GM18508 (cell line): ENCODE measurements at regions not wholly inside any gene's neighbourhood (a gene's known extent, or its start where the extent isn't known, plus 50 kb on each side); places are given as distances from the start of the nearest gene placed in this dataset.

Source experiments
- ATAC-seq: cut with Tn5 transposase; IDR thresholded peaks from one replicate; pipeline ENCODE4 v1.9.1; 2021; ENCODE audit warnings: moderate number of reproducible peaks; ENCODE audit not compliant: insufficient read depth, unreplicated experiment

- ATAC-seq = no peak
Measured at GRCh38 chr6:142558786-142559185, 257.0 kb downstream of the ADGRG6 start.

GRCh38 chr6:142561511-142562265 lies 259.9 kb downstream of the ADGRG6 start:
- no peak for ATAC-seq

- ATAC-seq = no peak
Measured at GRCh38 chr6:142562865-142563264, 261.1 kb downstream of the ADGRG6 start.

- no peak for ATAC-seq
Measured at GRCh38 chr6:142566628-142567396, 265.0 kb downstream of the ADGRG6 start.

GRCh38 chr6:142567461-142567860 lies 265.7 kb downstream of the ADGRG6 start:
- no peak for ATAC-seq

- ATAC-seq = no peak
Measured at GRCh38 chr6:142568857-142569597, 267.2 kb downstream of the ADGRG6 start.

GRCh38 chr6:142569676-142570075 lies 267.9 kb downstream of the ADGRG6 start:
- ATAC-seq = no peak

- no peak for ATAC-seq
Measured at GRCh38 chr6:142570221-142570671, 268.4 kb downstream of the ADGRG6 start.

GRCh38 chr6:142592876-142593275 lies 291.1 kb downstream of the ADGRG6 start:
- ATAC-seq = no peak

GRCh38 chr6:142597836-142598235 lies 296.0 kb downstream of the ADGRG6 start:
- ATAC-seq = no peak

- ATAC-seq = no peak
Measured at GRCh38 chr6:142601427-142601826, 299.6 kb downstream of the ADGRG6 start.

- ATAC-seq = no peak
Measured at GRCh38 chr6:142602972-142603371, 301.2 kb downstream of the ADGRG6 start.

GRCh38 chr6:142605922-142606485 lies 304.2 kb downstream of the ADGRG6 start:
- ATAC-seq = no peak

GRCh38 chr6:142612956-142613355 lies 311.1 kb downstream of the ADGRG6 start:
- ATAC-seq = no peak

- ATAC-seq = no peak
Measured at GRCh38 chr6:142613981-142614380, 312.2 kb downstream of the ADGRG6 start.

- no peak for ATAC-seq
Measured at GRCh38 chr6:142617158-142617557, 315.4 kb downstream of the ADGRG6 start.

GRCh38 chr6:142621822-142622221 lies 320.0 kb downstream of the ADGRG6 start:
- ATAC-seq = no peak

- ATAC-seq = no peak
Measured at GRCh38 chr6:142624978-142625715, 319.8 kb downstream of the HIVEP2 start.

- ATAC-seq = no peak
Measured at GRCh38 chr6:142627474-142627873, 317.5 kb downstream of the HIVEP2 start.
